H9 (cell line): ENCODE measurements at regions not wholly inside any gene's neighbourhood (a gene's known extent, or its start where the extent isn't known, plus 50 kb on each side); places are given as distances from the start of the nearest gene placed in this dataset.
"Not testable (repeated sequence)": the region's sequence is repeated elsewhere in the genome, so short reads cannot be mapped to it uniquely, and the experiment has no call there.

Experiments
- DNase-seq: peaks from one replicate; pipeline ENCODE4 v3.0.0-alpha.2; 2017
- H2AFZ ChIP-seq: one replicate; pipeline ENCODE4 v1.6.1; 2013; ENCODE audit warnings: mild to moderate bottlenecking, low read length, control low read depth, moderate library complexity
- H2AK5ac ChIP-seq: 2 replicates; pipeline ENCODE4 v1.6.1; 2013; ENCODE audit warnings: low read length, control low read depth, mixed read lengths; ENCODE audit not compliant: insufficient read length
- H2BK120ac ChIP-seq: one replicate; pipeline ENCODE4 v1.6.1; 2013; ENCODE audit warnings: low read depth, mild to moderate bottlenecking, low read length, control low read depth, inconsistent platforms; ENCODE audit not compliant: poor library complexity, severe bottlenecking
- H2BK12ac ChIP-seq: 2 replicates; pipeline ENCODE4 v1.6.1; 2013; ENCODE audit warnings: low read length, control low read depth, mixed read lengths, low read depth; ENCODE audit not compliant: insufficient read length
- H2BK15ac ChIP-seq: 2 replicates; pipeline ENCODE4 v1.6.1; 2013; ENCODE audit warnings: low read depth, low read length, control low read depth
- H2BK20ac ChIP-seq: one replicate; pipeline ENCODE4 v1.6.1; 2013; ENCODE audit warnings: low read depth, mild to moderate bottlenecking, low read length, control low read depth, inconsistent platforms; ENCODE audit not compliant: poor library complexity, severe bottlenecking
- H2BK5ac ChIP-seq: 2 replicates; pipeline ENCODE4 v1.6.1; 2013; ENCODE audit warnings: low read length, control low read depth, mixed read lengths; ENCODE audit not compliant: insufficient read length
- H3K14ac ChIP-seq: 2 replicates; pipeline ENCODE4 v1.6.1; 2013; ENCODE audit warnings: low read length, control low read depth; ENCODE audit not compliant: insufficient read depth
- H3K18ac ChIP-seq: 2 replicates; pipeline ENCODE4 v1.6.1; 2013; ENCODE audit warnings: low read depth, mild to moderate bottlenecking, mixed read lengths, low read length, control low read depth; ENCODE audit not compliant: insufficient read length
- H3K23ac ChIP-seq: 2 replicates; pipeline ENCODE4 v1.6.1; 2013; ENCODE audit warnings: low read length, control low read depth, mixed read lengths, low read depth; ENCODE audit not compliant: insufficient read length
- H3K23me2 ChIP-seq: 2 replicates; pipeline ENCODE4 v1.6.1; 2013; ENCODE audit warnings: low read depth, mild to moderate bottlenecking, mixed read lengths, low read length, control low read depth; ENCODE audit not compliant: insufficient read length, poor library complexity, severe bottlenecking
- H3K27ac ChIP-seq: 2 replicates; pipeline ENCODE4 v1.5.1; 2013; ENCODE audit warnings: low read length, control low read depth, mixed read lengths, low read depth; ENCODE audit not compliant: insufficient read length
- H3K27me3 ChIP-seq: 2 replicates; pipeline ENCODE4 v1.6.1; 2013; ENCODE audit warnings: low read length, control low read depth, inconsistent platforms; ENCODE audit not compliant: insufficient read depth
- H3K4ac ChIP-seq: 2 replicates; pipeline ENCODE4 v1.6.1; 2013; ENCODE audit warnings: low read depth, mild to moderate bottlenecking, control low read depth, inconsistent platforms, low read length, moderate library complexity
- H3K4me1 ChIP-seq: 2 replicates; pipeline ENCODE4 v1.6.1; 2013; ENCODE audit warnings: low read length, control low read depth, inconsistent platforms; ENCODE audit not compliant: insufficient read depth
- H3K4me2 ChIP-seq: 2 replicates; pipeline ENCODE4 v1.6.1; 2013; ENCODE audit warnings: low read length, control low read depth, mixed read lengths; ENCODE audit not compliant: insufficient read length, insufficient read depth
- H3K56ac ChIP-seq: 2 replicates; pipeline ENCODE4 v1.6.1; 2013; ENCODE audit warnings: low read depth, mild to moderate bottlenecking, mixed read lengths, low read length, control low read depth; ENCODE audit not compliant: insufficient read length
- H3K79me1 ChIP-seq: 2 replicates; pipeline ENCODE4 v1.6.1; 2013; ENCODE audit warnings: low read depth, mild to moderate bottlenecking, moderate library complexity, low read length, control low read depth, inconsistent platforms; ENCODE audit not compliant: insufficient read depth, poor library complexity, severe bottlenecking
- H3K79me2 ChIP-seq: 2 replicates; pipeline ENCODE4 v1.6.1; 2013; ENCODE audit warnings: low read length, control low read depth, inconsistent platforms; ENCODE audit not compliant: insufficient read depth
- H3K9ac ChIP-seq: 2 replicates; pipeline ENCODE4 v1.6.1; 2013; ENCODE audit warnings: low read length, control low read depth, mixed read lengths; ENCODE audit not compliant: insufficient read length; ENCODE audit errors: extremely low read depth
- H3K9me3 ChIP-seq: one replicate; pipeline ENCODE4 v1.6.1; 2013; ENCODE audit warnings: low read depth, low read length, inconsistent platforms; ENCODE audit not compliant: control insufficient read depth
- H3T11ph ChIP-seq: one replicate; pipeline ENCODE4 v1.6.1; 2013; ENCODE audit warnings: mild to moderate bottlenecking, low read length, control low read depth, inconsistent platforms
- H4K20me1 ChIP-seq: one replicate; pipeline ENCODE4 v1.6.1; 2013; ENCODE audit not compliant: control insufficient read depth, insufficient read length, insufficient read depth
- H4K5ac ChIP-seq: 2 replicates; pipeline ENCODE4 v1.6.1; 2013; ENCODE audit warnings: low read depth, mild to moderate bottlenecking, mixed read lengths, low read length, control low read depth; ENCODE audit not compliant: insufficient read length
- H4K8ac ChIP-seq: replicated peaks from 2 replicates; pipeline ENCODE4 v1.6.1; 2013; ENCODE audit warnings: low read length, control low read depth, mixed read lengths, low read depth; ENCODE audit not compliant: insufficient read length
- H4K91ac ChIP-seq: 2 replicates; pipeline ENCODE4 v1.6.1; 2013; ENCODE audit warnings: low read depth, mild to moderate bottlenecking, moderate library complexity, mixed read lengths, low read length, control low read depth; ENCODE audit not compliant: insufficient read length
- H3K27ac Mint-ChIP-seq, 3 experiments: 2 replicates in 2 of 3; 3 replicates in 1 of 3; pipeline ENCODE4 v1.8.0; 2020 to 2021; ENCODE audit warnings: mixed read lengths in 3 of 3, mild to moderate bottlenecking in 1 of 3, moderate library complexity in 1 of 3
- H3K27me3 Mint-ChIP-seq: 2 replicates; pipeline ENCODE4 v1.8.0; 2021; ENCODE audit warnings: low read depth, mild to moderate bottlenecking, moderate library complexity, mixed read lengths
- H3K36me3 Mint-ChIP-seq, 3 experiments: 2 replicates in 2 of 3; 3 replicates in 1 of 3; pipeline ENCODE4 v1.8.0; 2020 to 2021; ENCODE audit warnings: low read depth in 3 of 3, mixed read lengths in 3 of 3; ENCODE audit not compliant: insufficient read depth in 1 of 3
- H3K4me1 Mint-ChIP-seq, 2 experiments: 2 replicates each; pipeline ENCODE4 v1.8.0; 2020; ENCODE audit warnings: mixed read lengths in 2 of 2
- H3K4me3 Mint-ChIP-seq, 2 experiments: 2 replicates in 1 of 2; 3 replicates in 1 of 2; pipeline ENCODE4 v1.8.0; 2020 to 2021; ENCODE audit warnings: mild to moderate bottlenecking in 2 of 2, mixed read lengths in 2 of 2, moderate library complexity in 1 of 2
- H3K9me3 Mint-ChIP-seq, 2 experiments: 2 replicates in 1 of 2; 3 replicates in 1 of 2; pipeline ENCODE4 v1.8.0; 2020; ENCODE audit warnings: mild to moderate bottlenecking in 2 of 2, mixed read lengths in 2 of 2, moderate library complexity in 1 of 2
- CTCF ChIP-seq: fragments of 200-600 bp; sonication (generic); conservative IDR thresholded peaks from 3 replicates; pipeline ENCODE4 v1.8.0; 2021; ENCODE audit warnings: antibody characterized with exemption, mild to moderate bottlenecking
- WGBS: extraction: QIAGEN DNeasy Blood & Tissue Kit; methylation state at CpG from one replicate; pipeline ENCODE4 v1.1.7; 2013; ENCODE audit warnings: missing lambda C conversion rate, low lambda C conversion rate, mixed read lengths; ENCODE audit not compliant: insufficient read length; ENCODE audit errors: extremely low coverage; 5-methylcytosine and 5-hydroxymethylcytosine counted together

GRCh38 chr15:77881950-77882349, 195.6 kb downstream of the TBC1D2B start:
- Histone ChIP-seq H3K23ac (no peak overlapping the region), H3K4ac (no peak overlapping the region), H2AK5ac (no peak overlapping the region), H3K27me3 (no peaks in the 10 kb centered on the region), H3K56ac (no peak overlapping the region), H2BK20ac (no peak overlapping the region), H2BK15ac (no peak overlapping the region), H4K5ac (no peak overlapping the region), H2AFZ (no peak overlapping the region), H3K4me2 (no peak overlapping the region), H2BK120ac (no peak overlapping the region), H4K8ac (no peak overlapping the region), H4K20me1 (no peaks in the 10 kb centered on the region), H2BK5ac (no peak overlapping the region), H3K9ac (no peak overlapping the region), H3K79me1 (no peaks in the 10 kb centered on the region), H3K18ac (no peak overlapping the region), H4K91ac (no peak overlapping the region), H3T11ph (no peak overlapping the region), H3K79me2 (no peaks in the 10 kb centered on the region), H2BK12ac (no peak overlapping the region), H3K27ac (no peak overlapping the region), H3K23me2 (peaks cover 7% of the 10 kb centered on the region), H3K14ac (no peak overlapping the region), H3K9me3 (no peaks in the 10 kb centered on the region), H3K4me1 (no peaks in the 10 kb centered on the region; the same call in 1 of the 2 replicates)
- no peak for DNase-seq
- H3K9me3 Mint-ChIP-seq: no peaks in the 10 kb centered on the region
- no CpG with 5 or more reads among the region's 5 CpGs for WGBS
- no peak overlapping the region; a peak in 1 of 7 replicates for H3K27ac Mint-ChIP-seq
- 0 out of 4 replicates have a peak, but pooled peaks cover 0 to 6% of the 10 kb centered on the region in 2 experiments for H3K4me1 Mint-ChIP-seq
- H3K4me3 Mint-ChIP-seq: no peak overlapping the region
- TF ChIP-seq CTCF: no peak
- no peaks in the 10 kb centered on the region; the same call in 1 of the 2 replicates for H3K27me3 Mint-ChIP-seq
- no peaks in the 10 kb centered on the region for H3K36me3 Mint-ChIP-seq

- H3K4me3 Mint-ChIP-seq, H3K27ac ChIP-seq, H3T11ph ChIP-seq, H3K23ac ChIP-seq, H4K20me1 ChIP-seq, H3K36me3 Mint-ChIP-seq, H2BK12ac ChIP-seq, H3K27me3 ChIP-seq, H2BK120ac ChIP-seq, H3K14ac ChIP-seq, H3K79me2 ChIP-seq, H3K18ac ChIP-seq, H2BK15ac ChIP-seq, H3K27me3 Mint-ChIP-seq, H4K91ac ChIP-seq, H2AK5ac ChIP-seq, H3K27ac Mint-ChIP-seq, H3K9me3 ChIP-seq, H3K4me1 ChIP-seq, H3K4ac ChIP-seq, DNase-seq, H4K8ac ChIP-seq, H2BK5ac ChIP-seq, H3K9me3 Mint-ChIP-seq, H2AFZ ChIP-seq, H3K4me1 Mint-ChIP-seq, H3K23me2 ChIP-seq, H3K4me2 ChIP-seq, H4K5ac ChIP-seq, H3K9ac ChIP-seq, H3K79me1 ChIP-seq, H3K56ac ChIP-seq, H2BK20ac ChIP-seq: not testable (repeated sequence)
- WGBS: no CpG with 5 or more reads among the region's 16 CpGs
Measured at GRCh38 chr15:77881535-77881934, 196.0 kb downstream of the TBC1D2B start.
